ENCODE measurements at regions not wholly inside any gene's neighbourhood (a gene's known extent, or its start where the extent isn't known, plus 50 kb on each side); places are given as distances from the start of the nearest gene placed in this dataset.
A peak's percentile ranks its signal among the peaks of the same experiment; 100 is the strongest.
"Not testable (repeated sequence)": the region's sequence is repeated elsewhere in the genome, so short reads cannot be mapped to it uniquely, and the experiment has no call there.

GRCh38 chrY:7334449-7334848 lies 422.9 kb upstream of the AMELY start:
- no peaks in the 10 kb centered on the region for H3K27me3 Mint-ChIP-seq
- peaks cover 70% of the 10 kb centered on the region for H3K4me1 Mint-ChIP-seq
- peak; percentile 49 for ATAC-seq
- H3K36me3 Mint-ChIP-seq (ENCODE audit: low read depth) = peaks cover 45% of the 10 kb centered on the region
- H3K9me3 Mint-ChIP-seq = no peaks in the 10 kb centered on the region
- peak overlapping the region; percentile 42 for H3K4me3 Mint-ChIP-seq
- H3K27ac Mint-ChIP-seq = peak overlapping the region; percentile 62
- DNase-seq = no peak

DNA sequence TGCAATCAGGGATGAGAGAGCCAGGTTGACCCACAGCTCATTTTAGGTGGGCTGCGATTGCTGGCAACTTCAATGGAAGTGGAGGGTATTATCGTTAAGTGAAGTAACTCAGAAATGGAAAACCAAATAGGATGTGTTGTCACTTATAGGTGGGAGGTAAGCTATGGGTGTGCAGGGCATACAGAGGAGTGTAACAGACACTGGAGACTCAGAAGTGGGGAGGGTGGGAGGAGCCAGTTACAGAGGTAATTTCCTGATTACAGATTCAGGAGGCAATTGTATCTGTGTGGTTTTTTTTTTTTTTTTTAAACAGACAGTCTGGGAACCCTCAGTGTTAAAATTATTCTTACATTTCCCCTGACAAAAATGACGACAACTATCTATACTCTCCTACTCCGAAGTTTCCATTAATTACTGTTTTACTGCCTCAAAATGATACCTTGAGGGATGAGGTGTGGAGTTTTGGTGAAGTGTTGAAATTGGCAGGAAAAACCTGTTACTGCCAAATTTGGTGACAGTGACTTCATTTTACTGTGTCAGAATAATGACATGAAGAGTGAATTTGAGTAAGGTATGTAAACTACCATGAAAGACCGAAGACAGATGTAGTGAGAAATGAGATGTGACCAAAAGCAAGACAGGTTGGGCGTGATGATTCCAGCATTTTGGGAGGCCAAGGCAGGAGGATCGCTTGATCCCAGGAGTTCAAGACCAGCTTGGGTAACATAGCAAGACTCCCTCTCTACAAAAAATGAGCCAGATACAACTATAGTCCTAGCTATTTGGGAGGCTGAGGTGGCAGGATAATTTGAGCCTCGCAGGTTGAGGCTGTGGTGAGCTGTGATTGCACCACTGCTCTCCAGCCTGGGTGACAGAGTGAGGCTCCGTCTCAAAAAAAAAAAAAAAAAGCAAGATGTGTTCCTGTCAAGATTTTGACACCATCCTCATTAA lies 415.0 kb upstream of the AMELY start:
- Mint-ChIP-seq H3K4me3 (peak overlapping the region; percentile 57), H3K27me3 (no peaks in the 10 kb centered on the region)

DNA sequence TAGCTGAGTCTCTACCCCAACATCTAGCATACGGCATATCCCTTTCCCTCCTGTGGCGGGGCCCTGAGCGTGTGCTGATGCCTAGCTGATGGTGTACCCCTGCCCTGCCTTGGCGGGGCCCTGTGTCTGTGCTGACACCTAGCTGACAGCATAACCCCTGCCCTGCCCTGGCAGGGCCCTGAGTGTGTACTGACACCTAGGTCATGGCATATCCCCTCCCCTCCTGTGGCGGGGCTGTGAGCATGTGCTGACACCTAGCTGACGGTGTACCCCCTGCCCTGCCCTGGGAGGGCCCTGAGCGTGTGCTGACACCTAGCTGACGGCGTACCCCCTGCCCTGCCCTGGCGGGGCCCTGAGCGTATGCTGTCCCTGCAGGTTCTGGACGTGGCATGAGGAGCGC lies 414.0 kb upstream of the AMELY start:
- no peaks in the 10 kb centered on the region for H3K27me3 Mint-ChIP-seq
- peak overlapping the region; percentile 93 for H3K27ac Mint-ChIP-seq
- DNase-seq (no peak), ATAC-seq (peak; percentile 9)
- no peak overlapping the region for H3K4me3 Mint-ChIP-seq
- peaks cover 65% of the 10 kb centered on the region for H3K4me1 Mint-ChIP-seq
- H3K36me3 Mint-ChIP-seq (ENCODE audit: low read depth) = peaks cover 36% of the 10 kb centered on the region
- no peaks in the 10 kb centered on the region for H3K9me3 Mint-ChIP-seq

More for the DNA sequence above, 415.0 kb upstream of the AMELY start:
- Mint-ChIP-seq H3K4me1 (peaks cover 63% of the 10 kb centered on the region), H3K27ac (peak overlapping the region; percentile 93), H3K9me3 (no peaks in the 10 kb centered on the region), H3K36me3 (ENCODE audit: low read depth) (peaks cover 38% of the 10 kb centered on the region)
- peak; percentile 24 for DNase-seq
- peak; percentile 84 for ATAC-seq

GRCh38 chrY:7320751-7321150 lies 409.2 kb upstream of the AMELY start:
- no peak for ATAC-seq
- Mint-ChIP-seq H3K36me3 (ENCODE audit: low read depth) (peaks cover 34% of the 10 kb centered on the region), H3K27me3 (no peaks in the 10 kb centered on the region), H3K9me3 (no peaks in the 10 kb centered on the region), H3K4me1 (peaks cover 70% of the 10 kb centered on the region), H3K4me3 (no peak overlapping the region), H3K27ac (peak overlapping the region; percentile 19)
- DNase-seq = no peak

DNA sequence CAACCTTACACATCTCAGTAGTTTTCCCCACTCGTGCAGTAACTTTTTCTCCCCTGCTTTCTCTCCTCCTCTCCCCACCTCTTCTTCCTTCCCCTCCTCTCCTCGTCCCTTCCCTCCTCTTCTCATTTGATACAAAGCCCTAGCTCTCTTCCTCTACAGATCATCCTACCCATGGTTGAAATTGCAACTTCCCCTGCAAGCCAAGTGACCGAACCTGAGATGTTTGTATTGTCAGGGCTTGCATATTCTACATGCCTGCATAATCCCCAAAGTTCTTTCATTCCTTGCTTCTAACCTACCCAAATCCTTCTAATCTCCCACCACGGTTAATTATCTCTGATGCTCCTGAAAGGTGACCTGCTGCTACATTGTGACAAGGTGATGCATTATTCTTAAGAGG lies 408.6 kb upstream of the AMELY start:
- H3K9me3 Mint-ChIP-seq, H3K27ac Mint-ChIP-seq, ATAC-seq, H3K4me3 Mint-ChIP-seq, DNase-seq, H3K27me3 Mint-ChIP-seq: not testable (repeated sequence)
- H3K4me1 Mint-ChIP-seq = peaks cover 65% of the 10 kb centered on the region
- peaks cover 34% of the 10 kb centered on the region for H3K36me3 Mint-ChIP-seq (ENCODE audit: low read depth)

- ATAC-seq (no peak), DNase-seq (no peak)
- no peaks in the 10 kb centered on the region for H3K9me3 Mint-ChIP-seq
- no peaks in the 10 kb centered on the region for H3K27me3 Mint-ChIP-seq
- H3K36me3 Mint-ChIP-seq (ENCODE audit: low read depth) = peaks cover 30% of the 10 kb centered on the region
- H3K27ac Mint-ChIP-seq = peak overlapping the region; percentile 50
- peaks cover 52% of the 10 kb centered on the region for H3K4me1 Mint-ChIP-seq
- no peak overlapping the region for H3K4me3 Mint-ChIP-seq
Observed at GRCh38 chrY:7318122-7318521, 406.6 kb upstream of the AMELY start.

DNA sequence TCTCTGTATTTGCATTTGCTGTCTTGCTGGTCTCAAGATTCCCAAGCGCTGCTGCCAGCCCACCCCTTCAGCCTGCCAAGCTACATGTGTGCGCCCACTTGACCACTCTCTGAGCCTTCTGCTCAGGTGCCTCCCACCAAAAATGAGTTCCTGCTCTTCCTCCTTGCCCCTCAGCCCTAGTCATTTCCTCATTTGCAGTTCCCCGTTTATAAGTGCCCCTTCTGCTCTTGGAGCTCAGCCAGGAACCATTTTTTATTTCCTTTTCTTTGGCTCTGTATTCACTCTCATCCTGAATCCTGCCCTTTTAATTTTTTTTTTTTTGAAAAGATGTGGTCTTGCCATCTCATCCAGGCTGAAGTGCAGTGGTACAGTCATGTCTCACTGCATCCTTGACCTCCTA lies 406.0 kb upstream of the AMELY start:
- H3K4me3 Mint-ChIP-seq = no peak overlapping the region

GRCh38 chrY:7310482-7311269 lies 399.1 kb upstream of the AMELY start:
- H3K4me3 Mint-ChIP-seq = no peak overlapping the region
- peak overlapping the region; percentile 86 for H3K27ac Mint-ChIP-seq
- peak; percentile 40 for DNase-seq
- peaks cover 37% of the 10 kb centered on the region for H3K4me1 Mint-ChIP-seq
- H3K36me3 Mint-ChIP-seq (ENCODE audit: low read depth) = peaks cover 15% of the 10 kb centered on the region
- H3K27me3 Mint-ChIP-seq = no peaks in the 10 kb centered on the region
- H3K9me3 Mint-ChIP-seq = no peaks in the 10 kb centered on the region
- peak; percentile 99 for ATAC-seq

More for the DNA sequence above, 406.0 kb upstream of the AMELY start:
- H3K4me1 Mint-ChIP-seq = peaks cover 54% of the 10 kb centered on the region
- peak overlapping the region; percentile 37 for H3K27ac Mint-ChIP-seq
- ATAC-seq (no peak), DNase-seq (no peak)
- H3K27me3 Mint-ChIP-seq = no peaks in the 10 kb centered on the region
- H3K9me3 Mint-ChIP-seq = no peaks in the 10 kb centered on the region
- peaks cover 27% of the 10 kb centered on the region for H3K36me3 Mint-ChIP-seq (ENCODE audit: low read depth)

DNA sequence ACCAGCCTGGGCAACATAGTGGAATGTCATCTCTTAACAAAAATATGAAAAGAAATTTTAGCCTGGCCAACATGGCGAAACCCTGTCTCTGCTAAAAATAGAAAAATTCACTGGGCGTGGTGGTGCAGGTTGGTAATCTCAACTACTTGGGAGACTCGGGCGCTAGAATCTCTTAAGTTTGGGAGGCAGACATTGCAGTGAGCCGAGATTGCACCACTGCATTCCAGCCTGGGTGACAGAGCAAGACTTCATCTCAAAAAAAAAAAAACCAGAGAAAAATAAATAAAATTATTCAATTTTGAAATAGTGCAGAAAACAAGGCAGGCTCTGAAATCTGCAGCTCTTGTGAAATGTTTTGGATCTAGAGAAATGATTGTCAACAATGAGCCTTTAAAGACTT lies 397.3 kb upstream of the AMELY start:
- H3K36me3 Mint-ChIP-seq (ENCODE audit: low read depth) = peaks cover 23% of the 10 kb centered on the region
- no peak overlapping the region for H3K27ac Mint-ChIP-seq
- no peak for DNase-seq
- H3K9me3 Mint-ChIP-seq = no peaks in the 10 kb centered on the region
- no peak for ATAC-seq
- H3K27me3 Mint-ChIP-seq = no peaks in the 10 kb centered on the region
- peaks cover 38% of the 10 kb centered on the region for H3K4me1 Mint-ChIP-seq
- H3K4me3 Mint-ChIP-seq = no peak overlapping the region

- Mint-ChIP-seq H3K4me3 (no peak overlapping the region), H3K36me3 (ENCODE audit: low read depth) (peaks cover 29% of the 10 kb centered on the region), H3K4me1 (peaks cover 43% of the 10 kb centered on the region), H3K27me3 (no peaks in the 10 kb centered on the region), H3K9me3 (no peaks in the 10 kb centered on the region), H3K27ac (no peak overlapping the region)
- DNase-seq = no peak
- ATAC-seq = no peak
Observed at GRCh38 chrY:7302306-7302705, 390.8 kb upstream of the AMELY start.

- DNase-seq (no peak), ATAC-seq (no peak)
- peaks cover 55% of the 10 kb centered on the region for H3K4me1 Mint-ChIP-seq
- no peaks in the 10 kb centered on the region for H3K9me3 Mint-ChIP-seq
- peaks cover 19% of the 10 kb centered on the region for H3K36me3 Mint-ChIP-seq (ENCODE audit: low read depth)
- peak overlapping the region; percentile 14 for H3K4me3 Mint-ChIP-seq
- H3K27ac Mint-ChIP-seq = no peak overlapping the region
- no peaks in the 10 kb centered on the region for H3K27me3 Mint-ChIP-seq
Observed at GRCh38 chrY:7299960-7300359, 388.4 kb upstream of the AMELY start.

GRCh38 chrY:7292113-7292512 lies 380.6 kb upstream of the AMELY start:
- Mint-ChIP-seq H3K27ac (no peak overlapping the region), H3K9me3 (no peaks in the 10 kb centered on the region), H3K36me3 (ENCODE audit: low read depth) (peaks cover 8% of the 10 kb centered on the region), H3K27me3 (no peaks in the 10 kb centered on the region), H3K4me1 (peaks cover 63% of the 10 kb centered on the region), H3K4me3 (no peak overlapping the region)
- DNase-seq (no peak), ATAC-seq (no peak)

DNA sequence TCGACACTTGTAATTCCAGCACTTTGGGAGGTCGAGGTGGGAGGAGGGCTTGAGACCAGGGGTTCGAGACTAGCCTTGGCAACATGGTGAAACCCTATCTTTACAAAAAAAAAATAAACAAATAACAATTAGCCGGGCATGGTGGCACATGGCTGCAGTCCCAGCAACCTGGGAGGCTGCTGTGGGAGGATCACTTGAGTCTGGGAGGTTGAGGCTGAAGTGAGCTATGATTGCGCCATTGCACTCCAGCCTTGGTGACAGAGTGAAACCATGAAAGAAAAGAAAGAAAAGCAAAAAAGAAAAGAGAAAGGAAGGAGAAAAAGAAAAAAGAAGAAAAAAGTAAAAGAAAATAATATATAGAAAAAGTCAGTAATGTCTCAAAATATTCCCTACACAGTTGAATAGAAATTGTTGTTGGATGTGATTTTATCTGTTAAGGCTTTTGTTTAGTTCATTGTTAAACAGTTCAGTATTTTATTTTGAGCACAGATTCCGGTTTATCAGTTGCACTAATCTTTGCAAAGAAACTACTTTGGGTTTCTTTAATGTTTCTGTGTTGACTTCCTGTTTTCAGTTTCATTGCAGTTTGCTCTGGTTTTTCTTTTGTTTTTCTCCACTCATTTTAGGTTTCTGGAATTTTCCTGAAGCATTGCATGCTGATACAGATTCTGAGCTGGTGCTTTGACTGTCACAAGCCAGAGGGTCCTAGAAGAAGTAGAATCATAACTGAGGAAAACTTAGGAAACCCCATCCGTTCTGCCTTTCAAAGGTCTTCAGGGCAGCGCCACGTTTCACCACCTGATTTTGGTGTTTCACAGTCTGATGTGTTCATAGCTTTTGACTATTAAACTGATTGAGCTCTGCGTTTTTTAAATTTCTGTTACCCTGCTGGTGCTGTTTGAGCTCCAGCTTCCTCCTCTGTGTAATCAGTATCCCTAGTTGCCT lies 378.6 kb upstream of the AMELY start:
- H3K27me3 Mint-ChIP-seq = no peaks in the 10 kb centered on the region
- no peak for DNase-seq
- H3K4me1 Mint-ChIP-seq = peaks cover 65% of the 10 kb centered on the region
- H3K27ac Mint-ChIP-seq = peak overlapping the region; percentile 86
- H3K36me3 Mint-ChIP-seq (ENCODE audit: low read depth) = peaks cover 12% of the 10 kb centered on the region
- H3K4me3 Mint-ChIP-seq = peak overlapping the region; percentile 70
- H3K9me3 Mint-ChIP-seq = no peaks in the 10 kb centered on the region
- ATAC-seq = no peak

- H3K4me3 Mint-ChIP-seq = no peak overlapping the region
- no peaks in the 10 kb centered on the region for H3K27me3 Mint-ChIP-seq
- H3K36me3 Mint-ChIP-seq (ENCODE audit: low read depth) = peaks cover 18% of the 10 kb centered on the region
- DNase-seq (no peak), ATAC-seq (no peak)
- H3K27ac Mint-ChIP-seq = no peak overlapping the region
- no peaks in the 10 kb centered on the region for H3K9me3 Mint-ChIP-seq
- H3K4me1 Mint-ChIP-seq = peaks cover 66% of the 10 kb centered on the region
Observed at GRCh38 chrY:7288611-7289010, 377.1 kb upstream of the AMELY start.
